ENCODE measurements at regions not wholly inside any gene's neighbourhood (a gene's known extent, or its start where the extent isn't known, plus 50 kb on each side); places are given as distances from the start of the nearest gene placed in this dataset.

GRCh38 chr1:87179851-87180519, 148.7 kb upstream of the LMO4 start:
- TF ChIP-seq CTCF (conservative IDR thresholded peaks at IDR 0.05; ENCODE audit: low read depth, low read length) (no peak), EZH2 (IDR thresholded peaks at IDR 0.05; ENCODE audit: low read length, unreplicated experiment) (no peak)
